ENCODE measurements at regions not wholly inside any gene's neighbourhood (a gene's known extent, or its start where the extent isn't known, plus 50 kb on each side); places are given as distances from the start of the nearest gene placed in this dataset.
"Not testable (repeated sequence)": the region's sequence is repeated elsewhere in the genome, so short reads cannot be mapped to it uniquely, and the experiment has no call there.

DNA sequence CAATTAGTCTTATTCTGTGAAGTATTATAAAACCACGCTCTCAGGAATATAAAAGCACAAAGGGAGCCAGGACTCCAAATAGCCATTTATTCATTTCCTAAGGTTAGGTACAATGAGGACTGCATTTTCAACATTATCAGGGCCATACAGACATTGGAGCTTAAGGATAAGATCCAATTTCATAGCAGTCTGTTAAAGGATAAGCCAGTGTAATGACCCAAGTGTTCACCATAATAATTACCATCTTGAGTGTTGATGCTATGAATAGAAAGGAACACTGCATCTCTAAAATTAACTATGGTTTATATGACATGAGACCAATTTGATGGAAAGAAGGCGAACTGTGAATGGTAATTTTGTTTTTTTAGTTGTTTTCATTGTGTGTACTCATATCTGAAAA lies 403.1 kb downstream of the KCNJ18 start:
- H3K27me3 ChIP-seq (ENCODE audit: control insufficient read depth, insufficient read depth, low read length); POLR2A ChIA-PET; CTCF ChIA-PET: not testable (repeated sequence)

DNA sequence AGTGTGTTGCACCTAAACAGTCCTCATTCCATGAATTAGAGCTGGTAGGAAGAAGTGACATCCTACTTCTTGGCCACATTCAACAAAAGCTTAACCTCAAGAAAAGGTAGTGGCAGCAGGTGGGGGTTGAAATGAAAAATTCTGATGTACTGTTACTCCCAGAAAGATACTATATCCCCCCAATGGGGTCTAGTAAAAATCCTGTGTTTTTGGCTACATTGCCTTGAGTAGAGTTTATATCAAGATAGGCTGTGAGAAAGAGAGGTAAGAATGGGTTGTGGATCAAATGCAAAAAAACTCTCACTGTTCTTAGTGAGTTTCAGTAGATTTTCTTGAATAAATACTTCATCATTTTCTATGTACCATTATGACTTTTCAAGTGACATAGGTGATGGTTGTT lies 407.3 kb downstream of the KCNJ18 start:
- CTCF ChIA-PET, result not testable (repeated sequence)

More for the DNA sequence above, 403.1 kb downstream of the KCNJ18 start:
- not testable (repeated sequence) for H3K9me3 ChIP-seq (ENCODE audit: control insufficient read depth, insufficient read depth, low read length); H3K4me3 ChIP-seq (ENCODE audit: low read depth, low read length); DNase-seq (ENCODE audit: low read depth, low spot score); H3K27ac ChIP-seq (ENCODE audit: low read depth, low read length)

DNA sequence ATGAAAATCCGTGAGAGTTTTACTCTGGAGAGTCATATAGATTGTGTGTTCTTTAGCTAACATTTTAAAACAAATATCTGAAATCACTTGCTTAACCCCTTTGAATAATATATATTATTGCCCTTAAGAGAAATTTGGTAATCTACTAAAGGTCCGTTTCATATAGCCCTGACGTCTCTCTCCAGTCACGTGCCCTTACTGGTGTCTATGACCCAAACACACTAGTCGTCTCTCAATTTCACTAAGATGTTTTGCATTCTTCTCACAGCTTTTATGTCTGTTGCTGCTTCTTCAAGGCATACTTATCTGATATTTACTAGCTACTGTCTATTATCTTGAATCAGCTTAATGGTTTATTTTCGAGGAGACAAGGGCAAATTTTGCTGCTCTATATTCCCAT lies 409.9 kb downstream of the KCNJ18 start:
- Histone ChIP-seq H3K27me3 (ENCODE audit: control insufficient read depth, insufficient read depth, low read length) (no peaks in the 10 kb centered on the region), H3K4me3 (ENCODE audit: low read depth, low read length) (no peak overlapping the region), H3K9me3 (ENCODE audit: control insufficient read depth, insufficient read depth, low read length) (peaks cover 7% of the 10 kb centered on the region; the same call in 1 of the 2 replicates), H3K27ac (ENCODE audit: low read depth, low read length) (no peak overlapping the region)
- POLR2A ChIA-PET, result no interaction called here
- DNase-seq (ENCODE audit: low read depth, low spot score), result no peak
- CTCF ChIA-PET, result no interaction called here
- TF ChIP-seq, protein P1, sequence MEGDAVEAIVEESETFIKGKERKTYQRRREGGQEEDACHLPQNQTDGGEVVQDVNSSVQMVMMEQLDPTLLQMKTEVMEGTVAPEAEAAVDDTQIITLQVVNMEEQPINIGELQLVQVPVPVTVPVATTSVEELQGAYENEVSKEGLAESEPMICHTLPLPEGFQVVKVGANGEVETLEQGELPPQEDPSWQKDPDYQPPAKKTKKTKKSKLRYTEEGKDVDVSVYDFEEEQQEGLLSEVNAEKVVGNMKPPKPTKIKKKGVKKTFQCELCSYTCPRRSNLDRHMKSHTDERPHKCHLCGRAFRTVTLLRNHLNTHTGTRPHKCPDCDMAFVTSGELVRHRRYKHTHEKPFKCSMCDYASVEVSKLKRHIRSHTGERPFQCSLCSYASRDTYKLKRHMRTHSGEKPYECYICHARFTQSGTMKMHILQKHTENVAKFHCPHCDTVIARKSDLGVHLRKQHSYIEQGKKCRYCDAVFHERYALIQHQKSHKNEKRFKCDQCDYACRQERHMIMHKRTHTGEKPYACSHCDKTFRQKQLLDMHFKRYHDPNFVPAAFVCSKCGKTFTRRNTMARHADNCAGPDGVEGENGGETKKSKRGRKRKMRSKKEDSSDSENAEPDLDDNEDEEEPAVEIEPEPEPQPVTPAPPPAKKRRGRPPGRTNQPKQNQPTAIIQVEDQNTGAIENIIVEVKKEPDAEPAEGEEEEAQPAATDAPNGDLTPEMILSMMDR (IDR thresholded peaks at IDR 0.05; ENCODE audit: low read depth, low read length), result no peak

More for the DNA sequence above, 407.3 kb downstream of the KCNJ18 start:
- DNase-seq (ENCODE audit: low read depth, low spot score); POLR2A ChIA-PET; H3K27me3 ChIP-seq (ENCODE audit: control insufficient read depth, insufficient read depth, low read length); H3K27ac ChIP-seq (ENCODE audit: low read depth, low read length); H3K4me3 ChIP-seq (ENCODE audit: low read depth, low read length); H3K9me3 ChIP-seq (ENCODE audit: control insufficient read depth, insufficient read depth, low read length): not testable (repeated sequence)

DNA sequence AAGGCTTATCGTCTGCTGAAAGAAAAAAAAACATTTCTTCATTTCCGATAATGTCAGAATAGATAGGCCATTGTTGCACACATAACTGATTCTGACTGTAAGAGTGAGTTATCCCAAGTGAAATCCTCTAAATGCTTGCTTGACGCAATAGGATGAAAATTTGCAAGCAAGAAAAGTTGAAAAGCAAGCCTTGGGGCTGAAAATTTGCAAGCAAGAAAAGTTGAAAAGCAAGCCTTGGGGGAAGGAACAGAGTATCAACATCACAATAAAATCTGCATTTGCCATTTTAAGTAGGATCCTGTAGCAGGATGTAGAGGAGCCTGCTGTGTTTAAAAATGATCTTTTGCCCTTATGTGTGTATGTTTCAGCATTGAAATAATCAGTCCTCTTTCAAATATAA lies 424.4 kb downstream of the KCNJ18 start:
- H3K27ac ChIP-seq (ENCODE audit: low read depth, low read length); H3K9me3 ChIP-seq (ENCODE audit: control insufficient read depth, insufficient read depth, low read length); H3K4me3 ChIP-seq (ENCODE audit: low read depth, low read length); CTCF ChIA-PET; DNase-seq (ENCODE audit: low read depth, low spot score); POLR2A ChIA-PET; H3K27me3 ChIP-seq (ENCODE audit: control insufficient read depth, insufficient read depth, low read length): not testable (repeated sequence)

- DNase-seq (ENCODE audit: low read depth, low spot score); H3K9me3 ChIP-seq (ENCODE audit: control insufficient read depth, insufficient read depth, low read length); H3K27me3 ChIP-seq (ENCODE audit: control insufficient read depth, insufficient read depth, low read length); CTCF ChIA-PET; H3K27ac ChIP-seq (ENCODE audit: low read depth, low read length); POLR2A ChIA-PET; H3K4me3 ChIP-seq (ENCODE audit: low read depth, low read length): not testable (repeated sequence)
Measured at GRCh38 chr17:22117401-22117800, 425.1 kb downstream of the KCNJ18 start.

GRCh38 chr17:22119016-22119415 lies 426.7 kb downstream of the KCNJ18 start:
- H3K9me3 ChIP-seq (ENCODE audit: control insufficient read depth, insufficient read depth, low read length); H3K27me3 ChIP-seq (ENCODE audit: control insufficient read depth, insufficient read depth, low read length); DNase-seq (ENCODE audit: low read depth, low spot score); CTCF ChIA-PET; H3K4me3 ChIP-seq (ENCODE audit: low read depth, low read length); POLR2A ChIA-PET; H3K27ac ChIP-seq (ENCODE audit: low read depth, low read length): not testable (repeated sequence)

GRCh38 chr17:22119751-22120150 lies 427.4 kb downstream of the KCNJ18 start:
- DNase-seq (ENCODE audit: low read depth, low spot score); H3K4me3 ChIP-seq (ENCODE audit: low read depth, low read length); POLR2A ChIA-PET; H3K9me3 ChIP-seq (ENCODE audit: control insufficient read depth, insufficient read depth, low read length); H3K27ac ChIP-seq (ENCODE audit: low read depth, low read length); H3K27me3 ChIP-seq (ENCODE audit: control insufficient read depth, insufficient read depth, low read length); CTCF ChIA-PET: not testable (repeated sequence)

- ChIA-PET POLR2A (no interaction called here), CTCF (no interaction called here)
- TF ChIP-seq, protein P1 (IDR thresholded peaks at IDR 0.05; ENCODE audit: low read depth, low read length), result no peak
- Histone ChIP-seq H3K27ac (ENCODE audit: low read depth, low read length) (no peak overlapping the region), H3K4me3 (ENCODE audit: low read depth, low read length) (no peak overlapping the region), H3K27me3 (ENCODE audit: control insufficient read depth, insufficient read depth, low read length) (no peaks in the 10 kb centered on the region), H3K9me3 (ENCODE audit: control insufficient read depth, insufficient read depth, low read length) (no peaks in the 10 kb centered on the region; the same call in 1 of the 2 replicates)
- DNase-seq (ENCODE audit: low read depth, low spot score), result no peak
Measured at GRCh38 chr17:22123536-22124281, 431.4 kb downstream of the KCNJ18 start.

Data from AG04450 (cell line).